H1 (cell line): ENCODE measurements at regions not wholly inside any gene's neighbourhood (a gene's known extent, or its start where the extent isn't known, plus 50 kb on each side); places are given as distances from the start of the nearest gene placed in this dataset.
A peak's percentile ranks its signal among the peaks of the same experiment; 100 is the strongest.

ENCODE experiments used
- CHD2 ChIP-seq: IDR thresholded peaks from 2 replicates; pipeline ENCODE4 v1.6.1; 2012; ENCODE audit warnings: low read length, improper control_type of control experiment
- CTCF ChIP-seq, 3 experiments: IDR thresholded peaks; 1 replicate in 2 of 3; 2 replicates in 1 of 3; pipeline versions ENCODE4 v1.5.1 to v1.6.1; 2011; ENCODE audit warnings: low read length in 3 of 3, mild to moderate bottlenecking in 3 of 3, inconsistent platforms in 2 of 3, low read depth in 1 of 3, moderate library complexity in 1 of 3; ENCODE audit not compliant: insufficient read depth in 1 of 3; ENCODE audit errors: control extremely low read depth in 1 of 3
- EZH2 ChIP-seq: fragments of 200-600 bp; sonication (generic); IDR thresholded peaks from 2 replicates; pipeline ENCODE4 v1.7.1; 2012; ENCODE audit warnings: low read depth, mild to moderate bottlenecking, moderate library complexity, low read length, inconsistent platforms; ENCODE audit not compliant: severe bottlenecking
- POLR2AphosphoS5 ChIP-seq: IDR thresholded peaks from 2 replicates; pipeline ENCODE4 v1.6.1; 2011; ENCODE audit warnings: low read depth, low read length
- RAD21 ChIP-seq, 2 experiments: IDR thresholded peaks in 1 of 2; conservative IDR thresholded peaks in 1 of 2; 2 replicates each; pipeline ENCODE4 v1.6.1; 2011; ENCODE audit warnings: low read depth in 2 of 2, low read length in 2 of 2, improper control_type of control experiment in 1 of 2, inconsistent platforms in 1 of 2, mild to moderate bottlenecking in 1 of 2, moderate library complexity in 1 of 2

GRCh38 chr3:109532257-109533216 is 195.2 kb upstream of the DPPA4 start:
- TF ChIP-seq EZH2 (no peak), RAD21 (IDR thresholded peaks at IDR 0.05 in 1 of 2, conservative IDR thresholded peaks at IDR 0.05 in 1 of 2; ENCODE audit: low read depth in 2 of 2, low read length in 2 of 2) (peak; percentile 93 to 96), CTCF (IDR thresholded peaks at IDR 0.05; ENCODE audit: control extremely low read depth in 1 of 3, insufficient read depth in 1 of 3, low read depth in 1 of 3, low read length in 3 of 3) (peak; percentile 4 to 79 (median 67)), CHD2 (no peak), POLR2AphosphoS5 (no peak)
